A549 (cell line): ENCODE measurements at regions not wholly inside any gene's neighbourhood (a gene's known extent, or its start where the extent isn't known, plus 50 kb on each side); places are given as distances from the start of the nearest gene placed in this dataset.

Experiments used
- ATAC-seq, 2 experiments: fragments of 200-7000 bp in 1 of 2; fragments of >200 bp in 1 of 2; cut with Nextera tagmentation in 1 of 2; cut with Tn5 transposase in 1 of 2; 3 replicates each; pipeline versions ENCODE4 v1.8.0 to v1.9.1; 2018 to 2020; ENCODE audit warnings: mild to moderate bottlenecking in 1 of 2, moderate library complexity in 1 of 2
- CTCF ChIA-PET: fragments of 300-600 bp; sonication (Branson Sonifier 250); formaldehyde crosslinking; extraction: SDS; loops from one replicate; lab custom pipeline; 2021; ENCODE audit warnings: antibody characterized with exemption, inconsistent platforms; lab: Yijun Ruan, JAX
- POLR2A ChIA-PET: fragments of 350-600 bp; formaldehyde crosslinking; extraction: SDS; loops from one replicate; lab custom pipeline; 2021; ENCODE audit warnings: antibody characterized with exemption, inconsistent platforms; lab: Yijun Ruan, JAX
- DNase-seq, 2 experiments: peaks; one replicate each; pipeline versions ENCODE4 v3.0.0 to v3.0.0-alpha.2; 2011 to 2016; ENCODE audit warnings: low read depth in 1 of 2, low spot score in 1 of 2
- FAIRE-seq: peaks from 2 replicates; lab custom pipeline; 2011; peaks lifted over from hg19 to GRCh38; lab: Jason Lieb, UNC
- H3K27ac ChIP-seq, 2 experiments: fragments of >200 bp; sonication (Bioruptor Twin); formaldehyde crosslinking; 3 replicates each; pipeline ENCODE4 v1.5.1; 2016 to 2017
- H3K4me1 ChIP-seq: fragments of >200 bp; sonication (Bioruptor Twin); formaldehyde crosslinking; 3 replicates; pipeline ENCODE4 v1.6.1; 2016
- H3K4me2 ChIP-seq: fragments of >200 bp; sonication (Bioruptor Twin); formaldehyde crosslinking; 3 replicates; pipeline ENCODE4 v1.6.1; 2016
- H3K4me3 ChIP-seq: fragments of >200 bp; sonication (Bioruptor Twin); formaldehyde crosslinking; 3 replicates; pipeline ENCODE4 v1.5.1; 2016
- H3K9me3 ChIP-seq: fragments of >200 bp; sonication (Bioruptor Twin); formaldehyde crosslinking; 3 replicates; pipeline ENCODE4 v1.6.1; 2016
- CHD2 ChIP-seq: fragments of 150-350 bp; IDR thresholded peaks from 2 replicates; pipeline ENCODE4 v1.6.1; 2014; ENCODE audit warnings: low read length; ENCODE audit not compliant: partially characterized antibody
- ELK1 ChIP-seq: fragments of 150-350 bp; IDR thresholded peaks from 2 replicates; pipeline ENCODE4 v1.6.1; 2014; ENCODE audit warnings: low read depth, mild to moderate bottlenecking, low read length
- ESRRA ChIP-seq: fragments of 150-350 bp; IDR thresholded peaks from 2 replicates; pipeline ENCODE4 v1.6.1; 2014; ENCODE audit warnings: mild to moderate bottlenecking, low read length, borderline replicate concordance
- GATA3 ChIP-seq: IDR thresholded peaks from 2 replicates; pipeline ENCODE4 v1.6.1; 2012; ENCODE audit warnings: borderline replicate concordance
- HDAC2 ChIP-seq: fragments of 200-600 bp; sonication (generic); IDR thresholded peaks from 2 replicates; pipeline ENCODE4 v1.6.1; 2016
- HES2 ChIP-seq: fragments of >200 bp; sonication (Bioruptor Twin); formaldehyde crosslinking; IDR thresholded peaks from 2 replicates; pipeline ENCODE4 v1.6.1; 2016
- HEYL ChIP-seq: fragments of 250-450 bp; sonication (Bioruptor Pico); IDR thresholded peaks from 2 replicates; pipeline ENCODE4 v1.8.0; 2021; ENCODE audit warnings: mild to moderate bottlenecking, moderate library complexity
- HMGXB4 ChIP-seq: fragments of 250-450 bp; sonication (Bioruptor Pico); IDR thresholded peaks from 2 replicates; pipeline ENCODE4 v1.5.0; 2021; ENCODE audit warnings: mild to moderate bottlenecking, moderate library complexity, borderline replicate concordance
- HOXA7 ChIP-seq: fragments of 250-450 bp; sonication (Bioruptor Pico); IDR thresholded peaks from 2 replicates; pipeline ENCODE4 v1.5.0; 2020; ENCODE audit warnings: mild to moderate bottlenecking, moderate library complexity
- HOXB13 ChIP-seq: fragments of 250-450 bp; sonication (Bioruptor Pico); IDR thresholded peaks from 2 replicates; pipeline ENCODE4 v1.5.0; 2020; ENCODE audit warnings: low read depth, mild to moderate bottlenecking, moderate library complexity
- JUN ChIP-seq, 2 experiments: fragments of >200 bp; sonication (Bioruptor Twin); formaldehyde crosslinking; IDR thresholded peaks; 2 replicates in 1 of 2; 3 replicates in 1 of 2; pipeline ENCODE4 v1.6.1; 2016 to 2017
- JUNB ChIP-seq: fragments of >200 bp; sonication (Bioruptor Twin); formaldehyde crosslinking; IDR thresholded peaks from 2 replicates; pipeline ENCODE4 v1.6.1; 2016
- KDM5A ChIP-seq: fragments of 200-600 bp; sonication (generic); IDR thresholded peaks from 2 replicates; pipeline ENCODE4 v1.6.1; 2016; ENCODE audit warnings: antibody characterized with exemption, mild to moderate bottlenecking
- MAFK ChIP-seq: fragments of 450-650 bp; IDR thresholded peaks from 2 replicates; pipeline ENCODE4 v1.6.1; 2014; ENCODE audit not compliant: partially characterized antibody
- MAX ChIP-seq: IDR thresholded peaks from 2 replicates; pipeline ENCODE4 v1.6.1; 2012
- NPAS2 ChIP-seq: fragments of 250-450 bp; sonication (Bioruptor Pico); IDR thresholded peaks from 2 replicates; pipeline ENCODE4 v1.8.0; 2022; ENCODE audit warnings: mild to moderate bottlenecking, moderate library complexity, borderline replicate concordance
- PHF8 ChIP-seq: fragments of 200-600 bp; sonication (generic); IDR thresholded peaks from 2 replicates; pipeline ENCODE4 v1.6.1; 2016; ENCODE audit warnings: low read depth, mild to moderate bottlenecking, antibody characterized with exemption, moderate library complexity, borderline replicate concordance
- POLR2A ChIP-seq: IDR thresholded peaks from 2 replicates; pipeline ENCODE4 v1.6.1; 2012; ENCODE audit warnings: mild to moderate bottlenecking, low read length
- REST ChIP-seq: fragments of 200-600 bp; sonication (generic); IDR thresholded peaks from 2 replicates; pipeline ENCODE4 v1.6.1; 2016; ENCODE audit warnings: antibody characterized with exemption, mild to moderate bottlenecking, moderate library complexity
- RFX5 ChIP-seq: fragments of 450-650 bp; IDR thresholded peaks from 2 replicates; pipeline ENCODE4 v1.7.1; 2014; ENCODE audit warnings: antibody characterized with exemption, mild to moderate bottlenecking, moderate library complexity
- TP53 ChIP-seq: fragments of 250-450 bp; sonication (Bioruptor Pico); IDR thresholded peaks from 2 replicates; pipeline ENCODE4 v1.5.0; 2021; ENCODE audit warnings: mild to moderate bottlenecking, moderate library complexity
- USF2 ChIP-seq: fragments of 450-650 bp; IDR thresholded peaks from 2 replicates; pipeline ENCODE4 v1.6.1; 2014; ENCODE audit warnings: antibody characterized with exemption
- ZFP36 ChIP-seq: fragments of 450-650 bp; IDR thresholded peaks from 2 replicates; pipeline ENCODE4 v1.6.1; 2014; ENCODE audit warnings: borderline replicate concordance; ENCODE audit not compliant: partially characterized antibody
- ZNF302 ChIP-seq: fragments of 250-450 bp; sonication (Bioruptor Pico); IDR thresholded peaks from 2 replicates; pipeline ENCODE4 v1.9.0; 2021; ENCODE audit warnings: inconsistent platforms, mild to moderate bottlenecking, moderate library complexity
- ZSCAN20 ChIP-seq: fragments of 250-450 bp; sonication (Bioruptor Pico); IDR thresholded peaks from 2 replicates; pipeline ENCODE4 v1.8.0; 2022; ENCODE audit warnings: mild to moderate bottlenecking, moderate library complexity
- WGBS: methylation state at CpG from one replicate; pipeline ENCODE4 v1.1.6; 2017; ENCODE audit errors: missing lambda C conversion rate; 5-methylcytosine and 5-hydroxymethylcytosine counted together

GRCh38 chr10:57844387-57844998 is 423.2 kb downstream of the IPMK start (continued):
- TF ChIP-seq HMGXB4 (CRISPR knock-in tag) (no peak), NPAS2 (CRISPR knock-in tag) (no peak)

- POLR2A ChIA-PET, result no interaction called here
- Histone ChIP-seq H3K4me3 (no peak overlapping the region), H3K9me3 (no peaks in the 10 kb centered on the region)
- no peak for FAIRE-seq
- 18% methylated on average over 1 of the region's 1 CpG for WGBS
- TF ChIP-seq JUN (IDR thresholded peaks at IDR 0.05) (no peak), REST (no peak), KDM5A (no peak), GATA3 (no peak), MAX (no peak), HOXB13 (no peak), ZSCAN20 (CRISPR knock-in tag) (no peak), ESRRA (no peak), ZNF302 (CRISPR knock-in tag) (no peak), HEYL (no peak), JUNB (no peak)
- TF ChIP-seq, all 56 proteins: peak for 0
- Histone ChIP-seq H3K4me1 (no peaks in the 10 kb centered on the region), H3K4me2 (no peak overlapping the region), H3K27ac (no peak overlapping the region)
- DNase-seq (no peak), ATAC-seq (no peak)
- CTCF ChIA-PET, result no interaction called here
Observed at GRCh38 chr10:57830877-57831560, 436.7 kb downstream of the IPMK start.

GRCh38 chr10:57825015-57825414 is 442.7 kb downstream of the IPMK start:
- DNase-seq (no peak), FAIRE-seq (no peak), ATAC-seq (no peak)
- H3K4me2 ChIP-seq, result no peak overlapping the region
- no peak overlapping the region for H3K27ac ChIP-seq
- no peak overlapping the region for H3K4me3 ChIP-seq
- H3K9me3 ChIP-seq, result no peaks in the 10 kb centered on the region
- no peak for TF ChIP-seq HDAC2
- TF ChIP-seq HOXA7 (CRISPR knock-in tag), result no peak
- ChIA-PET CTCF (no interaction called here), POLR2A (no interaction called here)
- H3K4me1 ChIP-seq, result no peaks in the 10 kb centered on the region

GRCh38 chr10:57823398-57823797 is 444.3 kb downstream of the IPMK start:
- Histone ChIP-seq H3K4me2 (no peak overlapping the region), H3K4me1 (no peaks in the 10 kb centered on the region), H3K27ac (no peak overlapping the region), H3K9me3 (no peaks in the 10 kb centered on the region), H3K4me3 (no peak overlapping the region)
- ChIA-PET CTCF (interaction anchor here (0.9 kb wide), 1 partner anchor 9 kb away, joined by 4 read pairs; no protein-coding TSS in a partner anchor), POLR2A (no interaction called here)
- DNase-seq (no peak), ATAC-seq (no peak), FAIRE-seq (no peak)
- WGBS, result 32% methylated on average over 2 of the region's 2 CpGs
- TF ChIP-seq PHF8, result no peak
- TF ChIP-seq GATA3, result no peak
- no peak for TF ChIP-seq POLR2A
- no peak for TF ChIP-seq ELK1
- no peak for TF ChIP-seq RFX5
- TF ChIP-seq TP53 (CRISPR knock-in tag), result no peak
- TF ChIP-seq CHD2, result no peak
- no peak for TF ChIP-seq MAFK
- TF ChIP-seq ZFP36, result no peak
- no peak for TF ChIP-seq NPAS2 (CRISPR knock-in tag)
- TF ChIP-seq USF2, result no peak
- no peak for TF ChIP-seq HES2
